GM23338 (cell line): ENCODE measurements at regions not wholly inside any gene's neighbourhood (a gene's known extent, or its start where the extent isn't known, plus 50 kb on each side); places are given as distances from the start of the nearest gene placed in this dataset.

Source experiments
- EZH2 ChIP-seq: fragments of 200-600 bp; sonication (generic); IDR thresholded peaks from one replicate; pipeline ENCODE4 v1.8.0; 2017; ENCODE audit warnings: antibody characterized with exemption, mild to moderate bottlenecking, low read depth; ENCODE audit not compliant: unreplicated experiment
- TF ChIP-seq, protein P1 (sequence below): IDR thresholded peaks from one replicate; pipeline ENCODE4 v1.6.1; 2018; ENCODE audit warnings: antibody characterized with exemption; ENCODE audit not compliant: unreplicated experiment

DNA sequence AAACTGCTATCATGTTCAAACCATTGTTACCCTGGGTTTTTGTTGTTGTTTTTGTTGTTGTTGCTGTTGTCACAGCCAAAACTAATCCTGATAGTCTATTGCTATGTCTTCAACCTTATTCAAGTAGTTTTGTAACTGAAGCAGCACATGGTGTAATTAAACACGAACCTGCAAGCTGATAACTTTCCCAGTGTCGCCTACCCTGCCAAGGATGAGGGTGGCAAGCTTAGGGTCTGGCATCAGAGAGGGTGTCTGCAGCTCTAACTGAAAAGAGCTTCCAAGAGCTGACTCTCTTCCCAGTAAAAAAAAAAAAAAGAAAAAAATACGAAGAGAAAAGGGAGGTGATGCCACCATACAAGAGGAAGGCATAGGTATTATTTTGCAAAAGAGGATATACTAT is 86.3 kb upstream of the BCL2L14 start:
- TF ChIP-seq EZH2, result no peak
- TF ChIP-seq, protein P1, sequence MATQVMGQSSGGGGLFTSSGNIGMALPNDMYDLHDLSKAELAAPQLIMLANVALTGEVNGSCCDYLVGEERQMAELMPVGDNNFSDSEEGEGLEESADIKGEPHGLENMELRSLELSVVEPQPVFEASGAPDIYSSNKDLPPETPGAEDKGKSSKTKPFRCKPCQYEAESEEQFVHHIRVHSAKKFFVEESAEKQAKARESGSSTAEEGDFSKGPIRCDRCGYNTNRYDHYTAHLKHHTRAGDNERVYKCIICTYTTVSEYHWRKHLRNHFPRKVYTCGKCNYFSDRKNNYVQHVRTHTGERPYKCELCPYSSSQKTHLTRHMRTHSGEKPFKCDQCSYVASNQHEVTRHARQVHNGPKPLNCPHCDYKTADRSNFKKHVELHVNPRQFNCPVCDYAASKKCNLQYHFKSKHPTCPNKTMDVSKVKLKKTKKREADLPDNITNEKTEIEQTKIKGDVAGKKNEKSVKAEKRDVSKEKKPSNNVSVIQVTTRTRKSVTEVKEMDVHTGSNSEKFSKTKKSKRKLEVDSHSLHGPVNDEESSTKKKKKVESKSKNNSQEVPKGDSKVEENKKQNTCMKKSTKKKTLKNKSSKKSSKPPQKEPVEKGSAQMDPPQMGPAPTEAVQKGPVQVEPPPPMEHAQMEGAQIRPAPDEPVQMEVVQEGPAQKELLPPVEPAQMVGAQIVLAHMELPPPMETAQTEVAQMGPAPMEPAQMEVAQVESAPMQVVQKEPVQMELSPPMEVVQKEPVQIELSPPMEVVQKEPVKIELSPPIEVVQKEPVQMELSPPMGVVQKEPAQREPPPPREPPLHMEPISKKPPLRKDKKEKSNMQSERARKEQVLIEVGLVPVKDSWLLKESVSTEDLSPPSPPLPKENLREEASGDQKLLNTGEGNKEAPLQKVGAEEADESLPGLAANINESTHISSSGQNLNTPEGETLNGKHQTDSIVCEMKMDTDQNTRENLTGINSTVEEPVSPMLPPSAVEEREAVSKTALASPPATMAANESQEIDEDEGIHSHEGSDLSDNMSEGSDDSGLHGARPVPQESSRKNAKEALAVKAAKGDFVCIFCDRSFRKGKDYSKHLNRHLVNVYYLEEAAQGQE, result no peak
